ENCODE measurements at regions not wholly inside any gene's neighbourhood (a gene's known extent, or its start where the extent isn't known, plus 50 kb on each side); places are given as distances from the start of the nearest gene placed in this dataset.
"Not testable (repeated sequence)": the region's sequence is repeated elsewhere in the genome, so short reads cannot be mapped to it uniquely, and the experiment has no call there.

DNA sequence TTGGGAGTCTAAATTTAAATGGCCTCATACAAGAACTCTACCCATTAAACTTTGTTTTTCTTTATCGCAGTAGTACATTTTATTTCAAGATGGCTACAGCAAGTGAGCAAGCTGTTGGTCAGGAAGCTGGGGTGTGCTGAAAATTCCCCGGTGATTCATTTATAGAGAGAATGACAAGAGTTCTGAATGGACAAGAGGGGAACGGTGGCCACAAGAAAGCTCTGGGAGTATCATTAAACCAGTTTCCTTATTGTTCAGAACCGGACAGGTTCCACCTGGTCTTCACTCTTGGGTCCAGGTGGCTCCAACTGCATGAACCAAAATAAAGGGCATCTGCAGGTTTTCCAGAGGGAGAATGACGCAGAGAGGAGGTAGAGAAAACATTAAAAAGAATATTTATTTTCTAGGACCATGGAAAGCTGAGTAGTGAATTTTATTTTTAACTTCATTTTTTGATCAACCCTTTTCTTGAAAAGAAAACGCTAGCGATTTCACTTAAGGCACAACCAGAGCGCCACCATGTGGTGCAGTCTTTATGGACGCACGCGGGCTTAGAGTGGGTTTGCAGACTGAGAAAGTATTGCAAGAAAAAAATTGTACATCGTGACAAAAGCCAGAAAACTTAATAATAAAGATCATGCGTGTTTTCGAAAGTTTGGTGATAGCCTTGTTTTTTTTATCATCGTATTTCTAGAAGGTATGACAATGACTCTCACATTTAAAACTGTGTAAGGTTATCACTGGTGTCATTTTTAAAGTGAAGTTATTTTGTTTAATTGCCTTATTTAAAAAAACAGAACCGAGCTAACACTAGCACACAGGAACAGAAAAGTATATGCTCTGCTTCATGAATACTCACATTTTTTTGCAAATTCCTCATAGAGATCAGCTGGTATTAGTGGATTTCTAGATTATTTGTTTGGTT lies 97.9 kb upstream of the NOL4 start:
- ATAC-seq (peak; percentile 73 to 84 (median 80)), DNase-seq (peak; percentile 39 to 57 (median 55))
- Histone ChIP-seq H3K4me3 (peak overlapping the region; percentile 15 to 22 (median 19)), H3K4me1 (no peaks in the 10 kb centered on the region), H3K9me3 (no peaks in the 10 kb centered on the region), H3K27me3 (no peaks in the 10 kb centered on the region), H3K27ac (no peak overlapping the region), H3K36me3 (no peaks in the 10 kb centered on the region)
- 11% methylated on average over 16 of the region's 16 CpGs for WGBS (ENCODE audit: insufficient coverage, low coverage, low lambda C conversion rate, missing lambda C conversion rate)
- TF ChIP-seq POLR2A (IDR thresholded peaks at IDR 0.05) (no peak), CTCF (IDR thresholded peaks at IDR 0.05) (peak; percentile 56 to 86 (median 72))
- intact Hi-C loops (cut with DNase I): no loop called here

GRCh38 chr18:34329840-34330239 lies 105.1 kb upstream of the NOL4 start:
- H3K9me3 ChIP-seq: no peaks in the 10 kb centered on the region
- WGBS (ENCODE audit: insufficient coverage, low coverage, low lambda C conversion rate, missing lambda C conversion rate): 33% methylated on average over 1 of the region's 1 CpG
- DNase-seq: no peak

GRCh38 chr18:34330308-34330707 lies 105.6 kb upstream of the NOL4 start:
- Histone ChIP-seq H3K4me3 (no peak overlapping the region), H3K9me3 (no peaks in the 10 kb centered on the region), H3K36me3 (no peaks in the 10 kb centered on the region), H3K27me3 (no peaks in the 10 kb centered on the region), H3K27ac (no peak overlapping the region), H3K4me1 (no peaks in the 10 kb centered on the region)
- 46% methylated on average over 3 of the region's 3 CpGs for WGBS (ENCODE audit: insufficient coverage, low coverage, low lambda C conversion rate, missing lambda C conversion rate)
- ATAC-seq: no peak
- intact Hi-C loops (cut with DNase I): no loop called here
- no peak for DNase-seq
- no peak for TF ChIP-seq POLR2A (IDR thresholded peaks at IDR 0.05)
- TF ChIP-seq CTCF (IDR thresholded peaks at IDR 0.05): no peak

More at GRCh38 chr18:34329840-34330239, 105.1 kb upstream of the NOL4 start:
- Histone ChIP-seq H3K27ac (no peak overlapping the region), H3K4me1 (no peaks in the 10 kb centered on the region), H3K36me3 (no peaks in the 10 kb centered on the region), H3K27me3 (no peaks in the 10 kb centered on the region), H3K4me3 (no peak overlapping the region)
- intact Hi-C loops (cut with DNase I): no loop called here
- no peak for TF ChIP-seq POLR2A (IDR thresholded peaks at IDR 0.05)
- TF ChIP-seq CTCF (IDR thresholded peaks at IDR 0.05): no peak
- peak; percentile 66 to 79 (median 72) for ATAC-seq

GRCh38 chr18:34330907-34331306 lies 106.2 kb upstream of the NOL4 start:
- H3K9me3 ChIP-seq; ATAC-seq; H3K4me3 ChIP-seq; H3K36me3 ChIP-seq; DNase-seq; H3K4me1 ChIP-seq; H3K27ac ChIP-seq; H3K27me3 ChIP-seq; intact Hi-C loops (cut with DNase I): not testable (repeated sequence)
- 89% methylated on average over 7 of the region's 12 CpGs for WGBS (ENCODE audit: insufficient coverage, low coverage, low lambda C conversion rate, missing lambda C conversion rate)

DNA sequence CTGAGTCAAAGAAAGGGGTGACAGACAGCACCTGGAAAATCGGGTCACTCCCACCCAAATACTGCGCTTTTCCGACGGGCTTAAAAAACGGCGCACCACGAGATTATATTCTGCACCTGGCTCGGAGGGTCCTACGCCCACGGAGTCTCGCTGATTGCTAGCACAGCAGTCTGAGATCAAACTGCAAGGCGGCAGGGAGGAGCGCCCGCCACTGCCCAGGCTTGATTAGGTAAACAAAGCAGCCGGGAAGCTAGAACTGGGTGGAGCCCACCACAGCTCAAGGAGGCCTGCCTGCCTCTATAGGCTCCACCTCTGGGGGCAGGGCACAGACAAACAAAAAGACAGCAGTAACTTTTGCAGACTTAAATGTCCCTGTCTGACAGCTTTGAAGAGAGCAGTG lies 106.6 kb upstream of the NOL4 start:
- H3K4me3 ChIP-seq; ATAC-seq; H3K4me1 ChIP-seq; H3K9me3 ChIP-seq; H3K36me3 ChIP-seq; intact Hi-C loops (cut with DNase I); H3K27me3 ChIP-seq; H3K27ac ChIP-seq; DNase-seq: not testable (repeated sequence)
- WGBS (ENCODE audit: insufficient coverage, low coverage, low lambda C conversion rate, missing lambda C conversion rate): no CpG with 5 or more reads among the region's 15 CpGs
